NCI-H2081 (cell line): ENCODE measurements at regions not wholly inside any gene's neighbourhood (a gene's known extent, or its start where the extent isn't known, plus 50 kb on each side); places are given as distances from the start of the nearest gene placed in this dataset.
A peak's percentile ranks its signal among the peaks of the same experiment; 100 is the strongest.

ENCODE experiments used
- DNase-seq, 2 experiments: peaks; one replicate each; lab custom pipeline; 2025; lab: John Stamatoyannopoulos, UW

DNA sequence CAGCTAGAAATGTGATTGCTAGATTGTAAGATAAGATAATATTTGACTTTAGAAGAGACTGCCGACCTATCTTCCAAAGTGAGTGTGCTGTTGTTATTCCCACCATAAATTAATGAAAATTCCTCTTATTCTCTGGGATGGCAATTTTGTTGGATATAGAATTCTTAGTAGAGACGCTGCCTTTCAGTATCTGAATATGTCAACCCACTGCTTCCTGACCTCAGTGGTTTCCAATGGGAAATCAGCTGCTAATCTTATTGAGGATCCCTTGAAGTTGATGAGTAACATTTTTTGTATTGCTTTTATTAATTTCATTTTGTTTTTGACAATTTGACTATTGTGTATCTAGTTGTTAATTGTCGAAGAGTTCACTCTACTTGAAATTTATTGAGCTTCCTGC is 313.0 kb downstream of the BMP2 start:
- no peak for DNase-seq

DNA sequence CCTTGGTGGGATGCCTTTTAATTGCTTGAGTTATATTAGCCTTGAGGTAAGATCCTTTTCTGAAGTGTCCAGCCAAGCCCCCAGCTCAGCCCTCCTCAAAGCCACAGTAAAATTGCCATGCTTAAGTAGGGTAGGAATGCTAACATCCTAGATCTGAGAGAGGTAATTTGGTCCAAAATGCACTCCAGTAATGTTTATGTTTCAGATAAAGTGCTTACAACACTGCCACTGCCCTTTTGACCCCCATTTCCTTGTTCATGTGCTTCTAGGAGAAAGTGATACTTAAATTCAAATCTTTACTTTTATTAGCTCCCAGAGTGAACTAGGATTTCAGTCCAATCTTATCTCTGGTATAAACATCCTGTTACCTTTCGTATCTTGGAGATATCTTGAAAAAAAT is 318.0 kb downstream of the BMP2 start:
- DNase-seq, result no peak

DNA sequence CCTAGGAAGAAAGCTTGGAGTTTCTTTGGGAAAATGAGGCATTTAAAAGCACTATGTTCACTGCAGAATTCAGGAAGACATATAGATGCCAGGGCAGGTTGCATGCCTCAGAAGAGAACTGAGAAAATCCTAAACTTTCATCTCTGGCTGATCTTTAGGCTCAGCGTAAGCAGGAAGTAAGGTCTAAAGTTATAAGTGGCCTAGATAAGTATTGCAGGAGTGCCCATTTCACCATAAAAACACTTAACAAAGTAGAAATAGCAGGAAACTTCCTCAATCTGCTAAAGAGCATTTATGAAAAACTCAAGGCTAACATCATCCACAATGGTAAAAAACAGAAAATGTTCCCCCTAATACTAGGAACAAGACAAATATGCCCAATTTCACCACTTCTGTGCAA is 320.3 kb downstream of the BMP2 start:
- no peak for DNase-seq

DNA sequence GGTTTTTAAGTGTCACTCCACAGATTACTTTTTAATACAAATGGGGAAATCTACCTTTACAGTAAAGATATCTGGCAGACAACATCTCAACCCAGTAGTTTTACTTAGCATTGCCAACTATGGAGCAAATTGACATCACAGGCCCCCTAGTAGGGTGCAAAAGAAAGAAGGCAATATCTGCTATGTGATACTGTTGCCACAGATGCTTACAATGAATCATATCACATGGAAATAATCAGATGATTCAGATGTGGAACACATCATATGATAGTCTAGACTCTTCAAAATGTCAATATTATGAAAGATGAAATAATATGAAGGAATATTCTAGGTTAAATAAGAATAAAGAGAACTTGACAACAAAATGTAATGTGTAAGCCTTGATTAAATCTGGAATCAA is 322.5 kb downstream of the BMP2 start:
- DNase-seq, result no peak

DNA sequence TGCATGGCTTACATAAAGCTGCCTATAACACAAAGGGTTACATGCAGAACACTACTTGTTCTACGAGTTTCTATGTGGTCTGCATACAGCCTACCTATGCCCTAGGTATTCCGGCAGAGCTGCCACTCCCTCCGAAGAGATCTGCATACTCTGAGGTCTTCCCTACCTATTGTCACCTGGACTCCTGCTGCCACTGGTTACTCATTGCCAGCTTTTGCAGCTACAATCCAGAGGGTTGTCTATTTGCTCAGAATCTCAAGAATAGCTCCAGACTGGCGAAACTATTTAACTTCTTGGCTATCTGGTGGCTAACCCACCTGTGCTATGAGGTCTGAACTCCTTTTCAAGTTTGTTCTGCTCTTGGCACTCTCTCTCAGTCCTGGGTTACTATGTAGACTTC is 323.3 kb downstream of the BMP2 start:
- DNase-seq, result no peak

DNA sequence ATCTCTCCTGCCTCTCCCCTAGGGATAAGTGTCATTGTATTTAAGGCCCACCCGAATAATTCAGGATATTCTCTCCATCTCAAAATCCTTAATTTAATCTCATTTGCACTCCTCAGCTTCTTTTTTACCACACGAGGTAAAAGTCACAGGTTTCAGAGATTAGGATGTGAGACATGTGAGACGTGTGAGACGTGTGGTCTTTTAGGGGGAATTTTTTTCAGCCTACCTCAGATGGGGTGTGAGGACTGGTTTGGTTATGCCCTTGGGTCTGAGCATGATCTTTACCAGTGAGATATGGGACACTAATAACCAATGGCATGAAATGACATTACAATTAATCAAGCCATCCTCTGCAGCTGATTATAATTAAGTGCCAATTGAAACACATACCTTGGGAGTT is 324.2 kb downstream of the BMP2 start:
- DNase-seq, result no peak

DNA sequence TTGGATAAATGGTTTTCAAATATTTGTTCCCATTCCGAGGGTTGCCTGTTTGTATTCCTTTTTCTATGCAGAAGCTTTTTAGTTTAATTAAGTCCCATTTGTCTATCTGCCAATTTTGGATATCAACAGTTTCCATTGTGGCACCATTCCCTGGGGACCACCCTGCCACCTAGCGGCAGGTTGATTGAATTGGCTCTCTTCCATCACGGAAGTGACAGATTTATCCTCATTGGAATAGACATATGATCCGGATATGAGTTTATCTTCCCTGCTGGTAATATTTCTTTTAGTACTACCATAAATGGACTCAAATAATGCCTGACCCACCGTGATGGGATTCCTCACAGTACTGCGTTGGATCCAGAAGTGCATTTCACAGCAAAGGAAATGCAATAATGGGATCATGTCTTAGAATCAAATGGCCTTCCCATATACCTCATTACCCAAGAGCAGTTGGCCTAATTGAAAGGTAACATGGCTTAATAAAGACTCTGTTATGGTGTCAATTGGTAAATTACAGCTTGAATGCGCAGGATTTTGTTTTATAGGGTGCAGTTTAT is 327.0 kb downstream of the BMP2 start:
- DNase-seq, result peak; percentile 82 to 87

DNA sequence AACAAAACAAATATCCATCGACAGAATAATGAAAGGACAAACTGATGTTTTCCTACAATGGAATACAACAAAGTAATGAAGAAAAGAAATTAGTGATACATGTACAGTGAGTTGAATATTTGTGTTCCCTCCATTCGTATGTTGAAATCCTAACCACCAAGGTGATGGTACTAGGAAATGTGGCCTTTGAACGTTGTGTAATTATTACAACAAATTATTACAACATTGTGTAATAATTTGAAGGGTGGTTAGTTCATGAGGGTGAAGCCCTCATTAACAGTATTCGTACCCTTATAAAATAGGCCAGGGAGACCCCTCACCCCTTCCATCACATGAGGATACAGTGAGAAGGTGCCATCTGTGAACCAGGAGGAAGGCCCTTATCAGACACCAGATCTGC is 339.4 kb downstream of the BMP2 start:
- DNase-seq, result no peak

DNA sequence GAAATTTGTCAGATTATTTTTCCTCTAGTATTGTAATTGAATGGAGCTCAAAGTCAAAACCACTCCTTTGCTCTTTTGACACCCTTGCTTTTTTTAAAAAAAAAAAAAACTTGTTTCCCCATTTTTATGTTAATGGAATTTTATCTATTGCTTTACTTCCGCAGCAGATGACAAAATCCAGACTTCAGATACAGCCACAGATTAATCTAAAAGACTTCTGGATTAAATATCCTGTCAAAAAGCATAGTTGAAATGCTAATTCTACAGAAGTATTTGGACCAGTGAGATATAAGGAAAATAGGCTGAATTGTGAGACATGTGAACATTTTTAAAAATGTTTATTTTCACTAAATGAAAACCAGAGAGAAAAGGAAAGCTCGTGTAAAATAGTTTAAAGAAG is 341.4 kb downstream of the BMP2 start:
- no peak for DNase-seq

DNA sequence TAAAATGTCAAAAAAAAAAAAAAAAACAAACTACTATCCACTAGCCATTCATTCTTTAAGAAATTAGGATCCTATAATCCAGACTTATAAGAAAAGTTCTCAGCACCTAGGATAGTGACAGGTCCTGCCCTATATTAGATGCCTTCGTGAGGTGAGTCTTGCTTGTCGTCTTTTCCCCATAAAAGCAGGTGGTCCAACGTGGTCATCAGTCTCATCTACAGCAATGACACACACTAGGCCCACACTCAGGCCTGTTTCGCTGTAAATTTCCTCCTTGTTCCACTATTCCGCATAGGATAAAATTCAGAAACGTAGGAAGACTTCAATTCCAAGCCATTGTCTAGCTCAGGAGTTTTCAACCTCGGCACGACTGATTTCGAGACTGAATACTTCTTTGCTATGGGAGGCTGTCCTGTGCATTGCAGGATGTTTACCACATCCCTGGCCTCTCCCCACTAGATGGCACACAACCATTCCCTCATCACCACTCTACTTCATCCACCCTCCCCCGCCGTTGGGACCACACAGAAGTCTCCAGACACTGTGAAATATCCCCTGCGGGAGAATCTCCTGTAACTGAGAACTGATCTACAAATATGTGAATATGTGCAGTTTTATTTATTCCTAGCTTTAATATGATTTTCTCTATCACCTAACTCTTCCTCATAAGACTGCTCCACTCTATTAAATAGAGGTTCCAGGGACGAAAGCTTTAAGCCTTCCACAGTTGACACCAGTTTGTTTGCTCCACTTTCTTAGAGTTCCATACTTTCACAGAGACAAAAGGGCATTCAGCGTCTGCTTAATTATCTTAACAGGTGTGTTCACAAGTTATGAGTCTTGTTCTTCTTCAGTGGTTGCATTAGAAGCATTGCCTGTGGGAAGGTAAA is 346.3 kb downstream of the BMP2 start:
- peak; percentile 34 to 68 for DNase-seq

DNA sequence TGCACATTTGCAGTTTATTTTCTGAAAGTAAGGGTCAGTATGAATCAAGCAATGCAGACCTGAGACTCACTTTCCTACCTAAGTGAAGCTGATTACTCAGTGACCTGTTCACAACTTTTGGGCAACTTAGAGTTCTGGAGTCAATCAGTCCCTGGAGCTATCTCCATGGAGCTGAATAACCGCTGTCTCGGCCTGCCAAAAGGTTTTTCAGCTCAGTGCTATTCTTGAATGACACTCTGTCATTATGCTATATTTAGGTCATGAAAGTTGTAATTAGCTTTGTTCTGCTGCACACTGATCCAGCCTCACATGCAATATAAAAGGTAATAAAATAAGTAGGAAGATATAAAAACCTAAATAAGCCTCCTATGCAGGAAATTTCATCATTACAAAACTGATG is 356.0 kb downstream of the BMP2 start:
- peak in 1 of 2 experiments; percentile 63 for DNase-seq

DNA sequence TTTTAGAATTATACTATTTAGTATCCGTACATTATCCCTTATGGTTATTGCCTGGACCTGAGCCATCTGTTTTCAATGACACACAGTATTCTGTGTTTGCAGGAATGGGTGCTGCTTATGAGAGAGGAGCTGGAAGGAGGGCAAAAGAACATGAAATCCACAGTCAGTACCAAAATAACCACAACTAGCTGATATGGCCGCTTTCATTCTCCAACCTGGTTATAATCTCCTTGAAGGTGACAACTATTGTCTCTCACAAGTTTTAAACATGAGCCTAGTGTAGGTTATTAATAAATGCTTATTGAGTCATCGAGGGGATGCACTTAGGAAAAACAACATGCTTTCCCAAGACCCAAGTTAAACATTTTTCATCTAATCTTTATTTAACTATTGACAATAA is 356.6 kb downstream of the BMP2 start:
- no peak for DNase-seq

DNA sequence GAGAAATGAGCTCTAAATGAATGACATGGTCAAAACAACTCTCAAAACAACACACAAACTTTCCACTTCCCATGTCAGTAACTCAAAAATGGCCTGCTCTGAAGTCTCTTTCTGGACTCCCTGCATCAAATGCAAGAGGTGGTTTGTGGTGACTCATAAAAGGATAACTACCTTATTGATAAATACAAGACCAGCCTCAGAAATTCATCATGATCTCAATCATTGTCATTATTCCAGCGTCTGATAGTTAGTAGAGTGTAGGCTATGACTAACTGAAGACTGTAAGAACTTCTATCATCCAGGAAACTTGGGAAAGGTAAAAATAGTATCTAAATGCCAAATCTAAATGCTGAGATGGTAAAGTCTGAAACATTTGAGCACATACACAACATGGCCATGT is 369.4 kb downstream of the BMP2 start:
- no peak for DNase-seq

DNA sequence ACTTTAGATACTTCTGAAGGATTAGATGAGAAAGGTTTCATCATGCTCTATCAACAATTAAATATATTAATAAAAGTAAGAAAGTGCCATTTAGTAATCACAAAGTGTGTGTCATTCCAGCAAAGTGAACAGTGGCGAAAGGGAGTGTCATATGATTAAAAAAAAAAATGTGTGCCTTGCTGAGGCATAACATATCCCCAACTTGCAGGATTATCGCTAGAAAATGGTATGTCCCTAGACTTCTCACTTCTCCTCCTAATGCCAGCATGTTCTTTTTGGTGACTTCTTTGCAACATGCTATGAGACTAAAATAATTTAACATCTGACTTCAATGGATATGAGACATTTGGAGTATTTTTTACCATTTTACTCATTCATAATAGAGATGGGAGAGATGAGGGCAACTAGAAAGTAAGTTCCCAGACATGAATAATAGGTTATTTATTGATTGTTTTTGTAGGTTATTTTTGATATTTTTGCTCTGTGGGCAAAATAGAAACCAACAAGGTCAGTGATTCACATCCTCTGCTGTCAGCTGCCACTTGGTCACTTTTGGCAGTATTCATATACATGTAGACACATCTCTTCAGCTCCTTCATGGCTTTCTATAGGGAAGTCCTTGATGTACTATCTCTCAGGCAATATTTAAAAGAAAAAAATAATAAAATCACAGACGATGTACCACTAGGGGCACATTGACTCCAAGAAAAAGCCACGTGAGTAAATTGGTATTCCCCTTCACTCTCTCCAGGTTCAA is 370.1 kb downstream of the BMP2 start:
- no peak for DNase-seq

DNA sequence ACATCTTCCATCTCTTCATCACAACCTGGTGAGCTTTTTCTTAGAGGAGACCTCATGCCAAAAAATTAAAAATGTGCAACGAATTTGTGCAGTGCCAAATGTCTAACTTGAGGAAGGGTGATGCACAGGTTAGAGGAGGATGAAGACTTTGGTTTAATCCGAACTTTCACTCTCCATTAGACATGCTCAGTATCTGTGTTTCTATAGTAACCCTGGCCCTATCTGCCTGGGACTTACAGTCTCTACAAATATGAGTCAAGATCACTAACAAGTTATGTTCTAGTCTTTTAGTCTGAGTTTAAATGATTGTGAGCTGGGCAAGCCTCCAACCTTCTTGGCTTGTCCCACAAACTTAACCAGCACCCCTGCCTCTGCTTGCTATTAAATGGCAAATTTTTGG is 377.0 kb downstream of the BMP2 start:
- DNase-seq, result no peak

DNA sequence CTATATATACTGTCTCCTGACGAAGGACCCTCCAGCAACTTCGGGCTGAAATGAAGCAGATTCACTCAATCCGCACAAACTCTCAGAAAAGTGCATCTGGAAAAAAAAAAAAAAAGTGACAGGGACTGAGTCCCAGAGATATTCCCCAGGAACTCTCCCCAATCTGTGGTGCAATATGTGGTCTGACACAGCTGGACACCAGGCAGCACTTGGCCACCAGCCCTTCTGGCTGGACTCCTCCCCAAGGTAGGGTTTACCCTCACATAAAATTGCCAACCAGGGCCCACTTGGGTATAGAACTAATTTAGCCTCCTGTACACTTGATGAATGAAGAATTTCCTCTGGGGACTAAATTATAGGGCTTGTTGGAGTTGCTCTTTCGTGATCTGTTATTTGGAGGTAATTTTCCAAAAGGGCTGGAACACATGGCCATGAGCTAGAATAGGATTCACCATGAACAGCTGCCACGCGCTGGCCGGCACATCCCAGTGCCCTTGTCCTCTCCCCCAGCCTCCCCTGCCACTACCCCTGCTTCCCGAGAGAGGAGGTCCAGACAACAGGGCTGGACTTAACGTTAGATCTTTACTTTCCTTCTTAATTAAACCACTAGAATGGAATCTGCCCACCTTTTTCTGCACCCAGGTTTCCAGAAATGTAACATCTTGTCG is 379.2 kb downstream of the BMP2 start:
- DNase-seq, result peak; percentile 71 to 93

DNA sequence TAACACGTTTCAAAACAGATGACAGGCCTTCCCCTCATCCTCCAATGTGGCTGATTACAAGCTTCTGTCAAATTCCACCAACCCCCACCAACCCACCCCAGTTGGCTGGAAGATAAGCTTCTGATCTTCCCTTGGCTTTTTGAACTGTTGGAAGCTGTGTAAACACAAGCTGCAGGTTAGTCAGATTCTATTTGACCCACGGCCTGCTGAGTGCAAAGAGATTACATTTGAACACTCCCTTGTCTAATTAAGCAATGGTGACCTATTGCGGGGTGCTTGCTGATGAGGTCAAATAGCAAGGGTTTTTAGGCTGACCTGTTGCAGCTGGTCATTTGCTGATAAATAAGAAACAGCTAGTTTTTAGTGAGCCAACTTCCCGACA is 379.7 kb downstream of the BMP2 start:
- peak in 1 of 2 experiments; percentile 30 for DNase-seq

DNA sequence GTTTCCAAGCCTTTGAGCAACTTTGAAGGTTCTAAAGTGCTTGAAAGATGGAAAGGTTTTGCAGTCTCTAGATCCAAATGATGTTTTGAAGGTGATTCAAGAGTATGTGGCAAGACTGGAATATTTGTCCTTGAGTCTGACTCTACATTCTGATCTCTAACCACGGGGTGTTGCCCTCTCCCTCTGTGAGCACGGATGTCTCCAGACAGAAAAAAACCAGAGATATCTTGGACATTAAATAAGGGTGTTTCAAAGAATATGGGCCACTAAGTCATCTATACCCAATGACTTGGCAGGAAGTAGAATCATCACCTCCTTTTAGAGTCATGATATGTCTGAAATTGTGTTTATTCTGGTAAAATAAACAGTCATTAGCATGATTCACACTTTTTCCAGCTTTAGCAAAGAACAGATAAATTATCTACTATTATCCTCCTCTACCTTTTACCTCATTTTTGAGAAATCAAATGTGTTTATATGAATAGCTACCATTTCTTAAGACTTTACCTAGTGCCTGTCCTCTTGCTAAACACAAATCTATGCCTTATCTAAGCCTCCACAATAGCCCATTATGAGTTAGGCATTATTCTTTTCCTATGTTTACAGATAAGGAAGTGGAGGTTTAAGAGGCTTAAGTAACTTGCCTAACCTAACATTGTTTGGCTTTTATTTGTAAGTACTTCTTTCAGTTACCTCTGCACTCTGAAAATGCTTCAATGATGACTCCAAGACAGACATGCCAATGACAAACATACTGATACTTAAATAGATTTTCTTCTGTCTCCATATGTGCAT is 384.4 kb downstream of the BMP2 start:
- no peak for DNase-seq

DNA sequence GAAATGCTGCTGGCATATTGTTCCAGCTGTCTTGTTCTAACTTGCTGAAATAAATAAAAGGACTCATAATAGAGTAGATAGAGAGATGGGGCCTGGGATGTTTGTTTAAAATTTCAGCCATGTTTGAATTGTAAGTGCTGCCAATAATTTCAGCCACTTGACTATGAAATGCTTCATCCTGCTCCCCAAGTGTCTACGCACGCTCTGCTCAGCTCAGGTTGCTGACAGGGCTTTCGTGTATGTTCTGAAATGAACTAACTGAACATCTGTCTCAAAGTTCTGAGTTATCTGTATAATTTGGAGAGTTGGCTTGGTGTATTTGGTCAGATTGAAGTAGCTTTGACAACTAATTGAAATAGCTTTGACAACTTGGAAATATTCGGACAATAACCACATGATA is 387.8 kb downstream of the BMP2 start:
- peak; percentile 6 to 80 for DNase-seq

DNA sequence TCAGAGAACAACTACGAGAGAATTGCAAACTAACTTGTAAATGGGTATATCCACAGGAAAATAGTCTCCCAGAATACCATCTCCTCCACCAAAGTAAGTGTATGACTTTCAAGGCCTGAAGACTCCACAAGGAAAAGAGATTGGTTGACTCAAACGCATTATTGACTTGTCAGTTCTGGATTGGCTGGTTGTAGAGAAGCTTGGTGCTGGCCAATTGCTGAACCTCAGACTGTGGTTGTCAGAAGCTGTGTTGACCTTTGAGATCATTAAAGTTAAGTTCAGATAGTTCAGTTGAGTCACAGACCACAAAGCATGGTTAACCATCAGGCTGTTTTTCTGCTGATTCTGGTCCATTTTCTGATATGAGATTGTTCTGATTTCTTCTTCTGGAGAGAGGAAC is 388.3 kb downstream of the BMP2 start:
- no peak for DNase-seq

DNA sequence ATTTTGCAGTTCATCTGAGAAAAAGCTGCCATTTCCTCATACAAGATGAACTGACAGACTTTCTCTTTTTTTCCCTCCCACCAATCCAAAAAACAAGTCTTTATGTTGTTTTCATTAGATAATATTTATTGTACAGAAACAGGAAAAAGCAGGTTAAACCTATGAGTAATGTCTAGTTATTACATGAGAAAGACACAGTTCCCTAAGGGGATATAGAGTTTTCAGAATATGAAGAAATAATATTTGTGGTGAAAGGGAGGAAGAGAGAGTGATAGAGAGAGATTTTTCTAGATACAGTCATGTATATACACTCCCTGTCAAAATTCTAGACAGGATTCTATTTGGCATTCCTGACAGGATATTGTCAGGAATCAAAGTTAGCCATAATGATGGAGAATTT is 392.4 kb downstream of the BMP2 start:
- no peak for DNase-seq

DNA sequence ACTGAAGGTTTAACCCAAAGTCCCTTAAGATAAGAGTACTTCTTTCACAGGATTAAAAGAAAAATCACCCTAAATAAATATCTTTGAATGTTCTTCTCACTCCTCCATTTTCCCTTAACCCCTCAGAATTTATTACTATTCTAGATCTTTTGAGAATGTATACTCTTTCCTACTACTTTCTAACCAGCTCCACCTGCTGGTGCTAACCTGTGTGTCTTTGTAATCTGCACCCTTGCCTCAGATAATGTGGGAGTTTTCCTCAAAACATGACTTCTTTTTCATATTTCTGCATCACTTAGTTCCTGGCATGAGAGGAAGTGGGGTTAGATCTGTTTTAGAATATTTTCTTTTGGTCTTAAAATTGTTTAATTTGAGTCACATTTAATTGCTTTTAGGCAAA is 394.2 kb downstream of the BMP2 start:
- peak; percentile 7 to 31 for DNase-seq
